Activated naive CD8-positive, alpha-beta T cell (primary cell): ENCODE measurements at regions not wholly inside any gene's neighbourhood (a gene's known extent, or its start where the extent isn't known, plus 50 kb on each side); places are given as distances from the start of the nearest gene placed in this dataset.

Experiments
- H3K27ac Mint-ChIP-seq: one replicate; pipeline ENCODE4 v1.8.0; 2021; ENCODE audit warnings: mixed read lengths
- H3K27me3 Mint-ChIP-seq: one replicate; pipeline ENCODE4 v1.8.0; 2021; ENCODE audit warnings: mixed read lengths
- H3K36me3 Mint-ChIP-seq: one replicate; pipeline ENCODE4 v1.8.0; 2021; ENCODE audit warnings: mixed read lengths
- H3K4me1 Mint-ChIP-seq: one replicate; pipeline ENCODE4 v1.8.0; 2021; ENCODE audit warnings: low read depth, mixed read lengths
- H3K4me3 Mint-ChIP-seq: one replicate; pipeline ENCODE4 v1.8.0; 2021; ENCODE audit warnings: mild to moderate bottlenecking, mixed read lengths
- H3K9me3 Mint-ChIP-seq: one replicate; pipeline ENCODE4 v1.8.0; 2021; ENCODE audit warnings: low read depth, mixed read lengths

DNA sequence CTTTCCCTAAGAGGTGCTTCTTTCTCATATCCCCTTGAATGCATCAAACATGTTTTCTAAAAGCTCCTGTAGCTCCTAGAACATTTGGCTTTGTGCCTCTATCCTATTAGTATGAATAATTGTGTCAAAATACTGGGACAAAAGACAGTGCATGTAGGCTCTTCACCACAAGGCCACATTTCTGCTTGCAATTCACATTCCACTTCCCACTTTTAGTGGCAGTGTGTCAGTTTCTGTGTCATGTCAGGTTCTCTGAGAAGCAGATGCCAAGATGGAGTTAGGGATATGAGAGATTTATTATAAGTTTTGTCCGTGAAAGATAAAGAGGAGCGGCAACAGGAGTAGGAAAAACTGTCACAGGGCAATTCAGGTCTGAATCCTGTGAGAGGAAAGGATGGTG is 61.3 kb upstream of the GPRIN3 start:
- H3K4me1 Mint-ChIP-seq, result peaks cover 7% of the 10 kb centered on the region
- H3K9me3 Mint-ChIP-seq, result no peaks in the 10 kb centered on the region
- H3K27ac Mint-ChIP-seq, result no peak overlapping the region
- no peaks in the 10 kb centered on the region for H3K36me3 Mint-ChIP-seq
- no peak overlapping the region for H3K4me3 Mint-ChIP-seq
- no peaks in the 10 kb centered on the region for H3K27me3 Mint-ChIP-seq

DNA sequence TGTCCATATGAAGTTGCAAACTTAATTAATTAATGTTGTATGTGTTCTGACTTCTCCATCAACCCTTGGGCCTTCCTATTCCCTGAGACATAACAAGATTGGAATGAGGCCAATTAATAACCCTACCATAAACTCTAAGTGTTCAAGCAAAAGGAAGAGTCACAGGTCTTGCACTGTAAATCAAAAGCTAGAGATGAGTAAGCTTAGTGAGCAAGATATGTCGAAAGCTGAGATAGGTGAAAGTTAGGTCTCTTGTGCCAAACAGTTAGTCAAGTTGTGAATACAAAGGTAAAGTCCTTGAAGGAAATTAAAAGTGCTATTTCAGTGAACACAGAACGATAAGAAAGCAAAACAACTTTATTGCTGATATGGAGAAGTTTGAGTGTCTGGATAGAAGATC is 58.2 kb upstream of the GPRIN3 start:
- Mint-ChIP-seq H3K4me3 (no peak overlapping the region), H3K9me3 (no peaks in the 10 kb centered on the region), H3K36me3 (no peaks in the 10 kb centered on the region), H3K27ac (no peak overlapping the region), H3K27me3 (no peaks in the 10 kb centered on the region), H3K4me1 (peaks cover 7% of the 10 kb centered on the region)

DNA sequence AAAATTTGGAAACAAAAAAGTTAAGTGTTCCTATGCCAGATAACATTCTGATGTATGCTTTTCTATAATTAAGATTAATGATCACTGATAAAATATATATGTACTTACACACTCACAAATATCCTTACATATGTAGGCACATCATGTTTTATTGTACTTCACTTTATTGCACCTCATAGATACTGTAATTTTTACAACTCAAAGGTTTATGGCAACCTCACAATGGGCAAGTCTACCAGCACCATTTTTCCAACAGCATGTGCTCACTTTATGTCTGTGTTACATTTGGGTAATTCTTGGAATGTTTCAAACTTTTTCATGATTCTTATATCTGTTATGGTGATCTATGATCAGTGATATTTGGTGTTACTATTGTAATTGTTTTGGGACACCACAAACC is 57.8 kb upstream of the GPRIN3 start:
- no peaks in the 10 kb centered on the region for H3K9me3 Mint-ChIP-seq
- no peak overlapping the region for H3K4me3 Mint-ChIP-seq
- no peak overlapping the region for H3K27ac Mint-ChIP-seq
- no peaks in the 10 kb centered on the region for H3K27me3 Mint-ChIP-seq
- H3K4me1 Mint-ChIP-seq, result peaks cover 7% of the 10 kb centered on the region
- H3K36me3 Mint-ChIP-seq, result no peaks in the 10 kb centered on the region

DNA sequence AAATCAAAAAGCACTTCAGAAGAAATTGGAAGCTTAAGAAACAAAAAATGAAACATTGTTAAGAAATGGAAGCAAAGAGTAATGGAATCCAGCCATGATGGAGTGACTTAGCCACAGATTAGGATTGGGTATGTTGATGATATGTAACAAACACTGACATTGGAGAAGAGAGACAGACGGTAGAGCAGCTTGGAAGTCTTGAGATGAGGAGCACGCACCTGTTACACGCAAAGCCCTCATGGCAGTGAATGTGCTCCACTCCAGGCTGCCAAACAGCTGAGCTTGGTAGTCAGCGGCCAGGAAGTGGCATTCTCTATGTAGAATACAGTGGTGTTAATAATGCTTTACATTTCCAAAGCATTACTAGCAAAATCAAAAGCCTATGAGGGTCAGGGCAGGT is 56.9 kb upstream of the GPRIN3 start:
- Mint-ChIP-seq H3K4me1 (peaks cover 7% of the 10 kb centered on the region), H3K36me3 (no peaks in the 10 kb centered on the region), H3K9me3 (no peaks in the 10 kb centered on the region), H3K27ac (no peak overlapping the region), H3K4me3 (no peak overlapping the region), H3K27me3 (no peaks in the 10 kb centered on the region)

DNA sequence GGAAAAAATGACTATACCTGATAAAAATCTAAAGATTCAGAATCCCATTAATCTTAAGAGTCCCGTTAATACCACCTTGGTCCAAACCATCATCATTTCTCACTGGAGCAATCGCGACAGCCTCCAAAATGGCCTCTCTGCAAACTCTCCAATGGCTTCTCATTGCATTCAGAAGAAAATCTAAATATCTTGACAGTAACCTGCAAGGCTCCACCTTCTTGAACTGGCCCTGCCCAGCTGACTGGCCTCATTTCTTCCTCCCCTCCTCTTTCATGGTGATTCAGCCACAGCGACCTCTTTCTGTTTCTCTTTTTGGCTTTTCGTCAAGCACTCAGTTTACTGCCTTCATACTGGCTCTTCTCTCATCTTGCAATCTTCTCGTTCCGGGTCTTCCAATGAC is 56.2 kb upstream of the GPRIN3 start:
- Mint-ChIP-seq H3K27me3 (no peaks in the 10 kb centered on the region), H3K4me3 (no peak overlapping the region), H3K36me3 (no peaks in the 10 kb centered on the region), H3K27ac (no peak overlapping the region), H3K9me3 (no peaks in the 10 kb centered on the region), H3K4me1 (peaks cover 7% of the 10 kb centered on the region)

DNA sequence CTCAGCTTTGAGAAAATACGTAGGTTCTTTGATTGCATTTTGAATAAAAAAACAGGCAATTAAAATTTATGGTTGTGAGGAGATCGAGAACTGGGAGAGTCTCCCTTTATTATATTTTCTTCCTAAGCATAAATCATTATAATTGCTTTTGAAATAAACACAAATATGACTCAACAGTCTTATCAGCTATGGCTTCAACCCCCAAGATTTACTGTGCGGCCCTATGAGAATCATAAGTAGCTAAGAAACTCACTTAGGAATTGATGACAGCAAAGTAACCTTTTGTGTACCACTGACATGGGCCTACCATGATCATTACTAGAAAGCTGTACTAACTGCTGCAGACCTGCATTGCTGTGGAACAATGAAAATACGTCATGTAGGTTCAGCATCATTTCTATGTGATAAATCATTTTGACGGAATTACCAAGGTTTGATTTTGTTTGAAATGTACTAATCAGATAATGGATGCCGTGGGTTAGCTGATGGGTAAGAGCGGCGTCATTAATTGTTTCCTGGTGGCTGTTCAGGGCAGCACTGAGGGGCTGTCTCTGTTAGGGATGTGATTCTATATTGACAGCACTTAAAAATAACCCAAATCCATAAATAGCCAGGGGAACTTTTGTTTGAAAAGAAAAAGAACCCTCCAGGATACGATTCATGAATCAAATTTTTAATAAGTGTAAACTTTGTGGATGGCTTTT is 51.5 kb upstream of the GPRIN3 start:
- H3K4me3 Mint-ChIP-seq, result no peak overlapping the region

DNA sequence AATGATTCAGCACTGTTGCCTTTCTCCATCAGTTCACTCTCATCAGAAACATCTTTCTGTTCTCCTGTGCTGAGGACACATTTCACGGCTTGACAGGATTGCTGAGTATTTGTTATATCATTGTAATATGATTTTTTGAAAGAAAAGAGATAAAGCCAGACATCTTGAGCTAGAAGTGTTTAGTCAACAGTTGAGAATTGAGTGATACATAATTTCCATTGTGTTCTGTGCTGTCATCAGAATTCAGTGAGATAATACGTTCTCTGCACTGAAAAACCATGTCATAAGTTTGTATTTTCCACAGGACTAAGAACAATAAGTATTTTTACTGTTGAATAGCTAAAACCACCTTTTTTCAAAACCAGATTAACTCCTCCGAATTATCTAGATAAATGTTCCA is 50.2 kb upstream of the GPRIN3 start:
- no peaks in the 10 kb centered on the region for H3K36me3 Mint-ChIP-seq
- H3K27me3 Mint-ChIP-seq, result no peaks in the 10 kb centered on the region
- no peak overlapping the region for H3K27ac Mint-ChIP-seq
- H3K9me3 Mint-ChIP-seq, result no peaks in the 10 kb centered on the region
- no peaks in the 10 kb centered on the region for H3K4me1 Mint-ChIP-seq
- no peak overlapping the region for H3K4me3 Mint-ChIP-seq

More for the DNA sequence above, 51.5 kb upstream of the GPRIN3 start:
- Mint-ChIP-seq H3K4me1 (no peaks in the 10 kb centered on the region), H3K27ac (no peak overlapping the region), H3K36me3 (no peaks in the 10 kb centered on the region), H3K9me3 (no peaks in the 10 kb centered on the region), H3K27me3 (no peaks in the 10 kb centered on the region)
